GM12864 (cell line): ENCODE measurements at regions not wholly inside any gene's neighbourhood (a gene's known extent, or its start where the extent isn't known, plus 50 kb on each side); places are given as distances from the start of the nearest gene placed in this dataset.

ENCODE experiments used
- DNase-seq: peaks from one replicate; pipeline ENCODE4 v3.0.0-alpha.2; 2011; ENCODE audit warnings: low read depth
- H3K4me3 ChIP-seq: 2 replicates; pipeline ENCODE4 v1.5.1; 2011; ENCODE audit warnings: mild to moderate bottlenecking, low read depth, low read length, control low read depth
- TF ChIP-seq, protein P1 (sequence below): IDR thresholded peaks from 2 replicates; pipeline ENCODE4 v1.5.1; 2011; ENCODE audit warnings: low read depth, mild to moderate bottlenecking, moderate library complexity, low read length, control low read depth, inconsistent platforms; ENCODE audit errors: missing control alignments

DNA sequence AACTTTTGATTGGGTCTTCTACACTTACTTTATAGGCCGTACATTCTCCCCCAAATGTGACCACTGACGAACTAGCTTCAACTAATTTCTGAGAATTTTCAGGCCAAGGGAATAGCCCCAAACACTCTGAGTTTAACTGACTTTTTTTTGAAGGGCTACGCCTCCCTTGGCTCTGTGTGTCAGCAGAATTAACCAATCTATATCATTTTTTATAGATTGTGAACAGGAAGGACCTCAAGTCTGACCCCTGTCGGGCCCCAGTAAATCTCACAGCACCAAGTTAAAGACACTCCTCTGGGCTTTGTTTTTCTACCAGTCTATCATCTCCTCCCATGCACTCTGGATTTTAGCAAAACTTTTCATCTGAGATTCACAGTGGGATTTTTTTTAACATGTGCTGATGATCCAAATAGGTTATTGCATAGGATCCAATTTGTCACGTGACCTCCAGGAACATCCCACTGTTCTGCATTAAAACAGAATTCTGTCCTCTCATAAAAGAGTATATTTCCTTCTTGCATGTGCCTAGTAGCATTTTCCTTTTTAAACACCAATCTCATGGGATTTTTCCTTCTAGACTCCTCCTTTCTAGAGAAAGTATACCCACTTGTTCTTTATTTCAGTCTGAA lies 307.1 kb downstream of the OSR1 start:
- DNase-seq = no peak
- no peak overlapping the region for H3K4me3 ChIP-seq
- TF ChIP-seq, protein P1, sequence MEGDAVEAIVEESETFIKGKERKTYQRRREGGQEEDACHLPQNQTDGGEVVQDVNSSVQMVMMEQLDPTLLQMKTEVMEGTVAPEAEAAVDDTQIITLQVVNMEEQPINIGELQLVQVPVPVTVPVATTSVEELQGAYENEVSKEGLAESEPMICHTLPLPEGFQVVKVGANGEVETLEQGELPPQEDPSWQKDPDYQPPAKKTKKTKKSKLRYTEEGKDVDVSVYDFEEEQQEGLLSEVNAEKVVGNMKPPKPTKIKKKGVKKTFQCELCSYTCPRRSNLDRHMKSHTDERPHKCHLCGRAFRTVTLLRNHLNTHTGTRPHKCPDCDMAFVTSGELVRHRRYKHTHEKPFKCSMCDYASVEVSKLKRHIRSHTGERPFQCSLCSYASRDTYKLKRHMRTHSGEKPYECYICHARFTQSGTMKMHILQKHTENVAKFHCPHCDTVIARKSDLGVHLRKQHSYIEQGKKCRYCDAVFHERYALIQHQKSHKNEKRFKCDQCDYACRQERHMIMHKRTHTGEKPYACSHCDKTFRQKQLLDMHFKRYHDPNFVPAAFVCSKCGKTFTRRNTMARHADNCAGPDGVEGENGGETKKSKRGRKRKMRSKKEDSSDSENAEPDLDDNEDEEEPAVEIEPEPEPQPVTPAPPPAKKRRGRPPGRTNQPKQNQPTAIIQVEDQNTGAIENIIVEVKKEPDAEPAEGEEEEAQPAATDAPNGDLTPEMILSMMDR = no peak

DNA sequence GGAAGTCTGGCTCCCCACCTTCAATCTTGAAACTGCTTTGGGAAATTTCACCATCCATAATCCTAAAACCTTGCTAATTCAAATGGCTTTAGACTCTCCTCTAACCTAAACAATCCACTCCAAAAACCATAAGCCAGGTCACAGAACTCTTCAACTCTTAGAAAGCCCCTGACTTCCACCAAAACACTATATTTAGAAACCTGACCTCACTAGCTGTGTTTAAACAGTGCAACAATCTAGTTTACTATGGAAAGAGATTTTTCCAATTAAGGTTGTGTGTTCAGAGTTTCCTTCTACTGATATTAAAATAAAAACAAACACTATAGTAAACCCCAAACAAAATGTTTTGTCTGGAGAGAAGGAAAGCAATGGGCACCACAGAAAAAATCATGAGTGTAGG lies 308.1 kb downstream of the OSR1 start:
- TF ChIP-seq, protein P1 = no peak
- no peak for DNase-seq
- no peak overlapping the region for H3K4me3 ChIP-seq

DNA sequence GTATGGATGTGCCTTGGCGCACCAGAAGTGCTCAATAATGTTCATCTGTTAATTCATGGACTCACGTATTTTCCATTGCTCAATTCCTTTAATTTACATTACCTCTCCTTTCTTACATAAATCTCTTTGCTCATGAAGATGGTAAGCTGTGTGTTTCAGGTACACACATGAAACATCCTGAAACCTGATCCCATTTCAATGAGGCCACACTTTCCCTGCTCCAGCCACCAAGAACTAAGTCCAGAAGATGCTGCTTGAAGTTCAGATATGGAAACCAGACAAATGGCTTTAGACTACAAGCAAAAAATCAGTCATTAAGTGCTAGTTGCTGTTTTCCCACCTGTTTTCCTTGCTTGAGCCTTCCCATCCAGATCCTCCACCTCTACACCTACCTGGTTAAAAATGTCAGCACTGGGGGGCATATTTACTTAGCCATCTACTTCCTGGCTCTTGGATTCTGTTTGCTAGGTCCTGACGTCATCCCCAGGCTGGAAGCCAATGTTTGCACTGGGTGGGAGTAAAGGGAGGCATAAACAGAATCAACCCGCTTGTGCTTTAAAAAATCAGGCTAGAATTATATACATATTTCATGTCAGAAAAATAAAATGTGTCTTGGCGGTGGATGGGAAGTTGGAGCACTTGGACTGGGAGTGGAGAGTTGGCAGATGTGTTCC lies 309.7 kb downstream of the OSR1 start:
- no peak overlapping the region for H3K4me3 ChIP-seq
- TF ChIP-seq, protein P1 = no peak
- no peak for DNase-seq

DNA sequence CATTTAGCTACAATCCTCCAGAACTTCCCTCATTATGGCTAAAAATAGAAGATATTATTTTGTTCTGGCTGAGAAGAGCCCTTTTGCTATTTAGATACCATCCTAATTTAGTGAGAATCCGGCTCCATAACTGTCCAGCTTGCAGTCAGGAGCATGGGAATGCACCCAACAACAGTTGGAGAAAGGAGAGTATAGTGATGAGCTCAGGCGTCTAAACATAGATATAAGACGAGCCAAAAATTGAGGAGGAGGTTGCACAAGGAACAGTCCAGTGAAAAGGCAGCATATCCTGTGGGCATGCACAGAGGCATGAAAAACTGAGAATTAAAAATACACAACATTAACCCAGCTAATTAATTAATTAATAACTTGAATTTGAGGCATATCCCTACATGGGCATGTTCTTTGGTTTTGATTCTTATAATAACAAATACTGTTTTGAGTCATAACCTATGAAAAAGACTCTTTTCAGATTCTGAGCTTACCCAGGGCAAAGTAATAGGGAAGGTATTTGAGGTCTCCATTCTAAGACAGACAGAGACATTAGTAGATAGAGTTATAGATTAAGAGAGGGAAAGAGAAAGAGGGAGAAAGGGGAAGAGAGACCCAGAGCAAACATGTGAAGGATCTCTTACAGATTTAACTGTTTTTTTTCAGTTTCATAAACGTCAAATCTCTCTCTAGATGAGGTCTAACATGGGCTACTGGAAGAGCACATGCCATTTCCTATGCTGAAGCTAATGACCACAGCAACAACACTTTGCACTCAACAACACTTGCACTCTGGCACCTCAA lies 311.2 kb downstream of the OSR1 start:
- TF ChIP-seq, protein P1 = no peak
- no peak overlapping the region for H3K4me3 ChIP-seq
- DNase-seq = peak; percentile 7

DNA sequence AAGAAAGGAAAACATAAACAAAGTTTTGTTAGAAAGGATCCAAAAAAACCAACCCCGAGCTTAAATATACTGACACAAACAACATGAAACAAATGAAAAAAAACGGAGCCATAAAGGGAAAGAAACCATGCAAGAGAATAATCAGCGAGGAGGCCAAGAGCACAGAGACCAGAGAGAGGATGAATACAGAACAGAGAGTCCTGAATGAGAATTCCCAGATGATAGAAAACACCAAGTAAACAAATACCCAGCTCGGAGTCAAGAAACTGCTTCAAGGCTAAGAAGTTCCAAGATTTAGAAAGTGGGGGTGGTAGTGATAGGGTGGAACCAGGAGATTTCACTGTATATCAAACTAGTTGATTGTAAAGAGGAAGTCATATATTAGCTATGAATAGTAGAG lies 313.3 kb downstream of the OSR1 start:
- H3K4me3 ChIP-seq = no peak overlapping the region
- TF ChIP-seq, protein P1 = no peak
- DNase-seq = no peak

DNA sequence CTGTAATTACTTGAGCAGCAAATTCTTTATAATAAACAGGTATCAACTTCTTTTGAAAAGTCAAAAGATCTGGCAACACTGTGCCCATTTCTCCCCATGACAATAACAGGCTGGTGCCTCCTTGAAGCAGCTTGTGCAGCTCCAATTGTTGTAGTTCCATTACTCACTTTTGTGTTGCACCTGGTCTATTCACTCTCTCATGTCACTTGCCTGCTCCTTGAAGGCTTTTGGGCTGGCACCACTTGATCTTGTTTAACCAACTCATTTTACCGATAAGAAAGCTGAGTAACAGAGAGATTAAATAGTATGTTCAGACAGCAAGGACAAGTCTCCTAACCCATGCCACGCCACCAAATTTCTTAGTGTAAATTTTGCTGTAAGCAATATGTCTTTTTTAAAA lies 314.5 kb downstream of the OSR1 start:
- TF ChIP-seq, protein P1 = no peak
- DNase-seq = no peak

More for the DNA sequence above, 314.5 kb downstream of the OSR1 start:
- H3K4me3 ChIP-seq = no peak overlapping the region
